GM12878 (cell line): ENCODE measurements at regions not wholly inside any gene's neighbourhood (a gene's known extent, or its start where the extent isn't known, plus 50 kb on each side); places are given as distances from the start of the nearest gene placed in this dataset.

Source experiments
- CHD1 ChIP-seq: IDR thresholded peaks from 2 replicates; pipeline ENCODE4 v1.6.1; 2012; ENCODE audit warnings: low read depth, low read length, improper control_type of control experiment
- CHD2 ChIP-seq: IDR thresholded peaks from 2 replicates; pipeline ENCODE4 v1.6.1; 2011; ENCODE audit warnings: low read depth, low read length, improper control_type of control experiment, borderline replicate concordance
- CHD4 ChIP-seq: fragments of 200-600 bp; sonication (generic); IDR thresholded peaks from 2 replicates; pipeline ENCODE4 v1.6.1; 2016; ENCODE audit warnings: mild to moderate bottlenecking
- CTCF ChIP-seq, 3 experiments: IDR thresholded peaks in 2 of 3; conservative IDR thresholded peaks in 1 of 3; 2 replicates each; pipeline ENCODE4 v1.5.1; 2011; ENCODE audit warnings: low read depth in 3 of 3, low read length in 3 of 3, mild to moderate bottlenecking in 3 of 3, control low read depth in 2 of 3, moderate library complexity in 2 of 3, inconsistent platforms in 1 of 3, mixed read lengths in 1 of 3; ENCODE audit not compliant: control insufficient read depth in 2 of 3, insufficient read depth in 1 of 3; ENCODE audit errors: extremely low read depth in 1 of 3
- E2F4 ChIP-seq: IDR thresholded peaks from 2 replicates; pipeline ENCODE4 v1.6.1; 2012; ENCODE audit warnings: low read depth, low read length, improper control_type of control experiment
- MAX ChIP-seq: IDR thresholded peaks from 2 replicates; pipeline ENCODE4 v1.6.1; 2012; ENCODE audit warnings: low read depth, low read length, improper control_type of control experiment
- MTA3 ChIP-seq: IDR thresholded peaks from 2 replicates; pipeline ENCODE4 v1.6.1; 2012; ENCODE audit warnings: low read length, inconsistent platforms, borderline replicate concordance
- SREBF2 ChIP-seq: IDR thresholded peaks from 2 replicates; pipeline ENCODE4 v1.6.1; 2012; ENCODE audit warnings: mild to moderate bottlenecking, low read length
- ZNF207 ChIP-seq: fragments of 450-650 bp; IDR thresholded peaks from 2 replicates; pipeline ENCODE4 v1.6.1; 2014; ENCODE audit warnings: antibody characterized with exemption, mild to moderate bottlenecking, borderline replicate concordance
- TF ChIP-seq, protein P1 (sequence below): IDR thresholded peaks from 2 replicates; pipeline ENCODE4 v1.6.1; 2012; ENCODE audit warnings: mild to moderate bottlenecking, low read depth, low read length
- TF ChIP-seq, protein P2 (sequence below): fragments of 450-650 bp; IDR thresholded peaks from 2 replicates; pipeline ENCODE4 v1.6.1; 2016; ENCODE audit warnings: mild to moderate bottlenecking, moderate library complexity, borderline replicate concordance

- TF ChIP-seq E2F4, result no peak
- TF ChIP-seq CTCF (IDR thresholded peaks at IDR 0.05 in 2 of 3, conservative IDR thresholded peaks at IDR 0.05 in 1 of 3; ENCODE audit: control insufficient read depth in 2 of 3, extremely low read depth in 1 of 3, insufficient read depth in 1 of 3, low read depth in 3 of 3, low read length in 3 of 3), result no peak
- TF ChIP-seq CHD1, result no peak
- TF ChIP-seq, protein P1, sequence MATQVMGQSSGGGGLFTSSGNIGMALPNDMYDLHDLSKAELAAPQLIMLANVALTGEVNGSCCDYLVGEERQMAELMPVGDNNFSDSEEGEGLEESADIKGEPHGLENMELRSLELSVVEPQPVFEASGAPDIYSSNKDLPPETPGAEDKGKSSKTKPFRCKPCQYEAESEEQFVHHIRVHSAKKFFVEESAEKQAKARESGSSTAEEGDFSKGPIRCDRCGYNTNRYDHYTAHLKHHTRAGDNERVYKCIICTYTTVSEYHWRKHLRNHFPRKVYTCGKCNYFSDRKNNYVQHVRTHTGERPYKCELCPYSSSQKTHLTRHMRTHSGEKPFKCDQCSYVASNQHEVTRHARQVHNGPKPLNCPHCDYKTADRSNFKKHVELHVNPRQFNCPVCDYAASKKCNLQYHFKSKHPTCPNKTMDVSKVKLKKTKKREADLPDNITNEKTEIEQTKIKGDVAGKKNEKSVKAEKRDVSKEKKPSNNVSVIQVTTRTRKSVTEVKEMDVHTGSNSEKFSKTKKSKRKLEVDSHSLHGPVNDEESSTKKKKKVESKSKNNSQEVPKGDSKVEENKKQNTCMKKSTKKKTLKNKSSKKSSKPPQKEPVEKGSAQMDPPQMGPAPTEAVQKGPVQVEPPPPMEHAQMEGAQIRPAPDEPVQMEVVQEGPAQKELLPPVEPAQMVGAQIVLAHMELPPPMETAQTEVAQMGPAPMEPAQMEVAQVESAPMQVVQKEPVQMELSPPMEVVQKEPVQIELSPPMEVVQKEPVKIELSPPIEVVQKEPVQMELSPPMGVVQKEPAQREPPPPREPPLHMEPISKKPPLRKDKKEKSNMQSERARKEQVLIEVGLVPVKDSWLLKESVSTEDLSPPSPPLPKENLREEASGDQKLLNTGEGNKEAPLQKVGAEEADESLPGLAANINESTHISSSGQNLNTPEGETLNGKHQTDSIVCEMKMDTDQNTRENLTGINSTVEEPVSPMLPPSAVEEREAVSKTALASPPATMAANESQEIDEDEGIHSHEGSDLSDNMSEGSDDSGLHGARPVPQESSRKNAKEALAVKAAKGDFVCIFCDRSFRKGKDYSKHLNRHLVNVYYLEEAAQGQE, result no peak
- TF ChIP-seq SREBF2, result no peak
- TF ChIP-seq CHD4, result no peak
- TF ChIP-seq MTA3, result no peak
- TF ChIP-seq, protein P2, sequence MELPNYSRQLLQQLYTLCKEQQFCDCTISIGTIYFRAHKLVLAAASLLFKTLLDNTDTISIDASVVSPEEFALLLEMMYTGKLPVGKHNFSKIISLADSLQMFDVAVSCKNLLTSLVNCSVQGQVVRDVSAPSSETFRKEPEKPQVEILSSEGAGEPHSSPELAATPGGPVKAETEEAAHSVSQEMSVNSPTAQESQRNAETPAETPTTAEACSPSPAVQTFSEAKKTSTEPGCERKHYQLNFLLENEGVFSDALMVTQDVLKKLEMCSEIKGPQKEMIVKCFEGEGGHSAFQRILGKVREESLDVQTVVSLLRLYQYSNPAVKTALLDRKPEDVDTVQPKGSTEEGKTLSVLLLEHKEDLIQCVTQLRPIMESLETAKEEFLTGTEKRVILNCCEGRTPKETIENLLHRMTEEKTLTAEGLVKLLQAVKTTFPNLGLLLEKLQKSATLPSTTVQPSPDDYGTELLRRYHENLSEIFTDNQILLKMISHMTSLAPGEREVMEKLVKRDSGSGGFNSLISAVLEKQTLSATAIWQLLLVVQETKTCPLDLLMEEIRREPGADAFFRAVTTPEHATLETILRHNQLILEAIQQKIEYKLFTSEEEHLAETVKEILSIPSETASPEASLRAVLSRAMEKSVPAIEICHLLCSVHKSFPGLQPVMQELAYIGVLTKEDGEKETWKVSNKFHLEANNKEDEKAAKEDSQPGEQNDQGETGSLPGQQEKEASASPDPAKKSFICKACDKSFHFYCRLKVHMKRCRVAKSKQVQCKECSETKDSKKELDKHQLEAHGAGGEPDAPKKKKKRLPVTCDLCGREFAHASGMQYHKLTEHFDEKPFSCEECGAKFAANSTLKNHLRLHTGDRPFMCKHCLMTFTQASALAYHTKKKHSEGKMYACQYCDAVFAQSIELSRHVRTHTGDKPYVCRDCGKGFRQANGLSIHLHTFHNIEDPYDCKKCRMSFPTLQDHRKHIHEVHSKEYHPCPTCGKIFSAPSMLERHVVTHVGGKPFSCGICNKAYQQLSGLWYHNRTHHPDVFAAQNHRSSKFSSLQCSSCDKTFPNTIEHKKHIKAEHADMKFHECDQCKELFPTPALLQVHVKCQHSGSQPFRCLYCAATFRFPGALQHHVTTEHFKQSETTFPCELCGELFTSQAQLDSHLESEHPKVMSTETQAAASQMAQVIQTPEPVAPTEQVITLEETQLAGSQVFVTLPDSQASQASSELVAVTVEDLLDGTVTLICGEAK, result no peak
- no peak for TF ChIP-seq MAX
- no peak for TF ChIP-seq CHD2
- TF ChIP-seq ZNF207, result no peak
These were observed 528.9 kb upstream of the CXorf51A start for GRCh38 chrX:147343467-147343866.
